Left hindlimb (tissue), 1 donor: ENCODE measurements at regions not wholly inside any gene's neighbourhood (a gene's known extent, or its start where the extent isn't known, plus 50 kb on each side); places are given as distances from the start of the nearest gene placed in this dataset.

Experiments
- DNase-seq: peaks from one replicate; pipeline ENCODE4 v3.0.0-alpha.2; 2018

GRCh38 chr5:28548856-28549255 is 1510.5 kb upstream of the CDH9 start:
- no peak for DNase-seq

DNA sequence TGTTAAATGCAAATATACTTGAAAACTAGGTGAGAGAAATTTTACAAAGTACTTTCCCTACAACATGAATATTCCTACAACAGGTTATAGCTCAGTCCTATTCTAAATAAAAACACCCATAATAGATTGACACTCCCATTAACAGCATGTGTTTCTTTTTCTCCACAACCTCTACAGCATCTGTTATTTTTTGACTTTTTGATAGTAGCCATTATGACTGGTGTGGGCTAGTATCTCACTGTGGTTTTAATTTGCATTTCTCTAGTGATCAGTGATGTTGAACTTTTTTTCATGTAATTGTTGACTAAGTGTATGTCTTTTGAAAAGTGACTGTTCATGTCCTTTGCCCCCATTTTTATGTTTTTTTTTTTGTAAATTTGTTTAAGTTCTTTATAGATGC is 1506.1 kb upstream of the CDH9 start:
- no peak for DNase-seq

GRCh38 chr5:28543473-28544098 is 1505.2 kb upstream of the CDH9 start:
- no peak for DNase-seq

DNA sequence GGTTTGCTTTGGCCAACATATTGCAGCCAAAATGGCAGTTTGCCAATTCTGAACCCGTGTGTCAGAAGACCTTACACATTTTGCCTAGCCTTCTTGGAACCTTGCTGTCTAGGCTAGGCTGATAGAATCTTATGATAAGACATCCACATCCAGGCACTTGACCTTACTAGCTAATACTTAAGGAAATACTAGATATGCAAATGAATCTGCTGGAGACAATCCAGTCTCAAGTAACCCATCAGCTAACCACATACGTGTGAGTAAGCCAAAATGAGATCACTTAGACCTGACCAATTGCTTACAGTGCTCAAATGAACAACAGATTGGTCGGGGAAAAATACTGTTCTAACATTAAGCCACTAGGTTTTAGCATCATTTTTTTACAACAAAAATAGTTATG is 1504.6 kb upstream of the CDH9 start:
- no peak for DNase-seq

DNA sequence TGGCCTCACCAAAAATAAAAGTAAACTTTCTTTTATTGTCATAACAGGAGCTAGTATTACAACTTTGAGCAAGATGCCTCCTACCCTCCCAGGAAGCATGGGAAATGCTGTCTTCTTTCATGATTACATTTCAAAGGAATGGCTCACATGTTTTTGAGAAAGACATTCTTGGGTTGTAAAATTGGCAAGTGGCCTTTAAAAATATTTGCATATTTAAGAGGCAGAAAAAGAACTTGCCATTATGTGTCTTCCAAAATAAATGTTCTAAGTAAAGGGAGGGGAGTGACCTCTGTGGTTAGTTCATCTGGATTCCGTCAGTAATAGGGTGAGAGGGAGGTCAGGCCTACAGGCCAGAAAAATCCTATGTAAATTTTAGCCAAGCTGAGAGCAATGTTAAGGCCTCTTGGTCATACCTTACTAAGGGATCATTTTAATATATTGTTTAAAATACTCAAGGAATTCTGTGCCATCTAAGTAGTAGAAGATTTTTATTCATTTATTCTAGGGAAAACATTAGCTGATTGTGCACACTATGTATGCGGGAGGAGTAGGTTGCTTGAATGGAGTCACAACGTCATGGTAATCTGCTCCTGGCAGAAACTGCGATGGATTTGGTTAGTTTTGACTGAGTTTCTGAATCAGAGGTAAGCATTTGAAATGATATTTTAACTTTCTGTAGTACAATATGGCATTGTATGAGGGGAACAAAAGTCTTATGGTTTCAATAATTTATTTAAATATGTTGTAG is 1485.7 kb upstream of the CDH9 start:
- no peak for DNase-seq

DNA sequence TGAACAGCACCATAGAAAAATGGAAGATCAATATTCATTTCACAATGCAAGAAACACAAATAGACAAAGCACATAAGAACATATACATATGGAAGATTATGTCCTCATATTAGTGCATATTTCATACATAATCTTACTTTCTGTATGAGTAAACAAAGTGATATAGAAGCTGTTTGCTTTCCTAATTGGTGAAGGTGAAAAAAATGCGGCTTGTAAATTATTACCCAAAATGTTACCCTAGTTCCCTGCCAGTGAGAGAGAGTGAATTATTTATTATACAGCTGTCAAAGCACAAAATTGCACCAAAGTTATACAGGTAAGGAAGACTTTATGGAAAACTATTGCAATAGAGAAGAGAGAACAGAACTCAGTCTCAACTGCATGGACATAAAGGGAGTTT is 1485.0 kb upstream of the CDH9 start:
- DNase-seq: no peak

DNA sequence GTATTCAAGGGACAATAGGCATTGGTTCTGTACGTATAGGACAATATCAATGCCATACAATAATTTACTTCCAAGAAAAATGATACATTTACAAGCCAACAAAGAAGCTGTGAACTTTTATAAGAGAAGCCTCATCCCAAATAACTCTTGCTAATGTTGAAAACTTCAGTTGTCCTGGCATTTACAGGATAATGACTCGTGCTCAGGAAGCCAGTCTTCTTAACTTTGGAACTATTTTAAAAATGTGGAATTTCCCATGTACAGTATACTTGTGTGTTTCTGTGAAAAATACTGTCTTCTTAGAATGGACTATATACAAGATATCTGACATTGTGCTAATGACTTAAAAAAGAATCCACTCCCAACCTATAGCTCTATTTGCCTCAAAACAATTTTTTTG is 1479.3 kb upstream of the CDH9 start:
- no peak for DNase-seq

- DNase-seq: no peak
Observed at GRCh38 chr5:28516722-28517121, 1478.3 kb upstream of the CDH9 start.

GRCh38 chr5:28512648-28513047 is 1474.3 kb upstream of the CDH9 start:
- DNase-seq: no peak

GRCh38 chr5:28505121-28505520 is 1466.7 kb upstream of the CDH9 start:
- DNase-seq: no peak

GRCh38 chr5:28500511-28500910 is 1462.1 kb upstream of the CDH9 start:
- DNase-seq: no peak

- DNase-seq: no peak
Observed at GRCh38 chr5:28499766-28500290, 1461.4 kb upstream of the CDH9 start.

- no peak for DNase-seq
Observed at GRCh38 chr5:28495876-28496275, 1457.5 kb upstream of the CDH9 start.

DNA sequence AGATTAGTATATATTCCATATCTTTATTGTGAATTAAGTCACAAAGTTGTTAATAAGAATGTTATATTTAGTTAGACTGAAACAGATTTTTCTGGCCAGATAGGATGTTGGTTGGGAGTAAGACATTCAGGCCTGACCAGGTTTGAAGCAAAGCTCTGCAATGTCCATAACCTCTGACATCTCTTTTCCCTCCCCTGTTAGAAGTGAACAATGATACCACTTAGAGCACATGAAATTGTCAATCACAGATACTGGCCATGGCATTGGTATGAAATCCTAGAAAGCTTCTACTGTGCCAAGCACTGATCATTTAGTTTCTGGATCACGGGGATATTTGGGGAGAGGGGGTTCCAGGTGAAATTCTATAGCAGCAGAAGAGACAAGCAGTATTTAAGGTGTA is 1455.1 kb upstream of the CDH9 start:
- no peak for DNase-seq

DNA sequence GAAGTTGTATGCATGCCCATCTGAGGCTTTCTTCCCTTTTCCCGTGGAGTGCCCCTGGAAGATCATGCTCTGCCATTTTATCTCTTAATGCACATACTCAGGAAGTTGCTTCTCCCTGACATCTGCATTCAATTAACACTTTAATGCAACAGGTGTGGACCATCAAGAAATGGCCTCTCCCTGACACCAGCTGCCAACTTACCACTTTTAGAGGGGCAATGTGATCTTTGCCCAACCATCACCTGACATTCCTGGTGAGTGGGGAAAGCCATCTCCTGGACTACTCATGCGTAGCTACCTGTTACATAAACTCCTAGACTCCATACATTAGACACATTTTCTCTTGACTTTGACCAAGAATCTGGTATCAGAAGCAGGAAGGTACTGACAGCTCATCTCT is 1450.4 kb upstream of the CDH9 start:
- no peak for DNase-seq

GRCh38 chr5:28483327-28484025 is 1445.1 kb upstream of the CDH9 start:
- DNase-seq: no peak

DNA sequence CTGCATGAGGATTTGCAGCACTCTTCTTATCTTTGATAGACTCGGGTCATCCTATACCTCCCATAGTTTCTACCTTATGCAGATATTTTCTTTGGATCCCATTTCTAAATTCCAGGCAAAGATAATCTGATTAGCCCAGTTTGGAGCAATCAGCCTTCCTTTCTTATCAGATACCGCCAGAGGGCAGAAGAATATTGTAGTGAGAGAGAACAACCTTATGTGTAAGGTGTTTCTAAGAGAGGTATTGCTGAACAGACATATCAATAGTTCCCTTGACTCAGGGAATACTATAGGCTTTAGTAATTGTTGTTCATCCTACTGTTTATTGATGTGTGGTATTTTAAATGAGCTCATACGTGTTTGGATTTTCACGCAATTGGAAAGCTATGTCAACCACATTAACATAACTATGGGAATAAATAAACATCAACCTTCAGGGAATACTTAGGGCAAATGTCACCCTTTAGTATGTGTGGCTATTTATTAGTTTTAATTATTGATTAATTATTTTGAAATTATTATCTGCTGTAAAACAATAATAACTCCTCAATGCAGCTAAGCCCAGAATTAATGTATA is 1435.2 kb upstream of the CDH9 start:
- DNase-seq: no peak

DNA sequence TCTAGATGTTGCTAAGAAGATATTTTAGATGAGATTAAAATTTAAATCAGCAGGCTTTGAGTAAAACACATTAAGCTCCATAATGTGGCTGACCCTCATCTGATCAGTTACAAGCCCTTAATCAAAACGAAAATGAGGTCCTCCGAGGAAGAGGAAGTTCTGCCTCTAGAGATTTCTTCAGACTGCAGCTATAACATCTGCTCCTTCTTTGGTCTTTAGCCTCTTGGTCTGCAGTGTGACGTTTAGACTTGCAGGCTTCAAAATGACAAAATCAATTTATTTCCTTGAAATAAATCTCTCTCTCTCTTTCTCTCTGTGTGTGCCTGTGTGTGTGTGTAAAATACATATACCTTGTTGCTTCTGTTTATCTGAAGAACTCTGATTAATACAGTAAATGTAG is 1429.8 kb upstream of the CDH9 start:
- no peak for DNase-seq

DNA sequence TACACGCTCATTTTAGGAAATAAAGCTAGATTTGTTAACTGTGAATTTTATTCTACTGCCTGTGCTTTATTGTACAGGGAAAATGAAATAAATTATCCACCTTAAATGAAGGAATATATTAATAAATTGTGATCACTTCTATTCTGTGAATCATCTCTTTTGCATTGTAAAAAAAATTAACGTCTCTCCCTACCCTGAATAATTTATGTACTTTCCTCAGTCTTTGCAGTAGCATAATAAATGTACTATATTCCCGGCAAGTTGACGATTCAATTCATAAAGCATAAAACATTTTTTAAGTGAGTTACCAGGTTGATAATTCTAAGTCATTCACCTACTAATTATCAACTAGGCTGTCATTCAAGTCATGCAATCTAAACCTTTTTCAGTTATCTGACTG is 1425.3 kb upstream of the CDH9 start:
- no peak for DNase-seq

GRCh38 chr5:28451483-28451882 is 1413.1 kb upstream of the CDH9 start:
- no peak for DNase-seq

- DNase-seq: no peak
Observed at GRCh38 chr5:28450997-28451396, 1412.6 kb upstream of the CDH9 start.

GRCh38 chr5:28448791-28449190 is 1410.4 kb upstream of the CDH9 start:
- no peak for DNase-seq

DNA sequence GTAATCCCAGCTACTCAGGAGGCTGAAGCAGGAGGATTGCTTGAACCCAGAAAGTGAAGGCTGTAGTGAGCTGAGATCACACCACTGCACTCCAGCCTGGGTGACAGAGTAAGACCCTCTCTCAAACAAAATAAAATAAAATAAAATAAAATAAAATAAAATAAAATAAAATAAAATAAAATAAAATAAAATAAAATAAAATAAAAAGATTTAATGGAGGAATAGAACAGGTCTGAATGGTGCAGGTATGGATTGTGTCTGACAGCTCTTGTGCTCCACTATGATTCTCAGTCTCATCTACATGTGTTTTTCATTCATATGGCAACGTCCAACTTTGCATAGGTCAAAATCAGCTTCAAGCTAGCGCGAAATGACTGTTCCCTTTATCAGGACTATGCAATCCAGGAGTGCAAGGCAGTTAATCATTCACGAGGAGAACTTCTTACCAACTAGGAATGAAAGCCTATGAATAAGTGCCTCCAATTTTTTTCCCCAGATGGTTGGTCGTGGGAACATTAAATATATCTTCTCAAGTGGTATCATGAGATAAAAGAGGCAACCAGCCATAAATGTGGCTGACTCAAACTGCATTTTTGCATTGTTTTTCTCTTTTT is 1392.3 kb upstream of the CDH9 start:
- DNase-seq: no peak
